Smooth muscle cell (in vitro differentiated cells): ENCODE measurements at regions not wholly inside any gene's neighbourhood (a gene's known extent, or its start where the extent isn't known, plus 50 kb on each side); places are given as distances from the start of the nearest gene placed in this dataset.

Experiments used
- DNase-seq: peaks from one replicate; lab custom pipeline; 2025; ENCODE audit not compliant: unreplicated experiment; lab: John Stamatoyannopoulos, UW
- H2AFZ ChIP-seq: fragments of 200-600 bp; sonication (generic); 2 replicates; pipeline ENCODE4 v1.6.0; 2016; ENCODE audit warnings: antibody characterized with exemption, low read depth, mild to moderate bottlenecking
- H3F3A ChIP-seq: fragments of 200-600 bp; sonication (generic); 2 replicates; pipeline ENCODE4 v1.6.0; 2017; ENCODE audit warnings: antibody characterized with exemption, low read depth
- H3K27ac ChIP-seq: fragments of 200-600 bp; sonication (generic); 2 replicates; pipeline ENCODE4 v1.5.1; 2016; ENCODE audit warnings: low read depth, mild to moderate bottlenecking
- H3K27me3 ChIP-seq: fragments of 200-600 bp; sonication (generic); 2 replicates; pipeline ENCODE4 v1.6.1; 2016; ENCODE audit warnings: low read depth, mild to moderate bottlenecking
- H3K36me3 ChIP-seq: fragments of 200-600 bp; sonication (generic); 2 replicates; pipeline ENCODE4 v1.5.1; 2016; ENCODE audit warnings: low read depth
- H3K4me1 ChIP-seq: fragments of 200-600 bp; sonication (generic); 2 replicates; pipeline ENCODE4 v1.5.1; 2016; ENCODE audit warnings: low read depth
- H3K4me2 ChIP-seq: fragments of 200-600 bp; sonication (generic); 2 replicates; pipeline ENCODE4 v1.6.0; 2016; ENCODE audit warnings: mild to moderate bottlenecking
- H3K4me3 ChIP-seq: fragments of 200-600 bp; sonication (generic); 2 replicates; pipeline ENCODE4 v1.5.1; 2016; ENCODE audit warnings: mild to moderate bottlenecking
- H3K79me2 ChIP-seq: fragments of 200-600 bp; sonication (generic); 2 replicates; pipeline ENCODE4 v1.6.0; 2016; ENCODE audit warnings: low read depth, mild to moderate bottlenecking
- H3K9ac ChIP-seq: fragments of 200-600 bp; sonication (generic); 2 replicates; pipeline ENCODE4 v1.6.0; 2016; ENCODE audit warnings: low read depth
- H3K9me3 ChIP-seq: fragments of 200-600 bp; sonication (generic); replicated peaks from 2 replicates; pipeline ENCODE4 v1.5.1; 2016; ENCODE audit warnings: low read depth
- H4K20me1 ChIP-seq: fragments of 200-600 bp; sonication (generic); 2 replicates; pipeline ENCODE4 v1.6.0; 2016; ENCODE audit warnings: low read depth
- CTCF ChIP-seq: fragments of 200-600 bp; sonication (generic); IDR thresholded peaks from 2 replicates; pipeline ENCODE4 v1.5.1; 2017; ENCODE audit warnings: borderline replicate concordance, mild to moderate bottlenecking, antibody characterized with exemption; ENCODE audit not compliant: insufficient read depth, poor library complexity, severe bottlenecking
- WGBS: methylation state at CpG from one replicate; pipeline ENCODE4 v1.1.7; 2016; ENCODE audit warnings: low lambda C conversion rate; 5-methylcytosine and 5-hydroxymethylcytosine counted together

- WGBS: 83% methylated on average over 4 of the region's 4 CpGs
- H2AFZ ChIP-seq: peak overlapping the region; percentile 72
- no peak overlapping the region for H3K4me3 ChIP-seq
- H3K27me3 ChIP-seq: no peaks in the 10 kb centered on the region
- H3K79me2 ChIP-seq: no peaks in the 10 kb centered on the region
- H3K4me1 ChIP-seq: no peaks in the 10 kb centered on the region
- no peak overlapping the region for H3K9ac ChIP-seq
- H3K27ac ChIP-seq: peak overlapping the region; percentile 77
- H4K20me1 ChIP-seq: no peaks in the 10 kb centered on the region
- H3K9me3 ChIP-seq: no peaks in the 10 kb centered on the region
- no peak for DNase-seq
- H3F3A ChIP-seq: peaks cover 10% of the 10 kb centered on the region
- peak overlapping the region; percentile 29 for H3K4me2 ChIP-seq
- no peak for TF ChIP-seq CTCF
- H3K36me3 ChIP-seq: no peaks in the 10 kb centered on the region
Observed at GRCh38 chr10:10044922-10045764, 972.5 kb upstream of the CELF2 start.

- no peaks in the 10 kb centered on the region for H3K36me3 ChIP-seq
- H2AFZ ChIP-seq: peak overlapping the region; percentile 38
- no peaks in the 10 kb centered on the region for H3K79me2 ChIP-seq
- peak overlapping the region; percentile 77 for H3K27ac ChIP-seq
- WGBS: 39% methylated on average over 2 of the region's 2 CpGs
- no peaks in the 10 kb centered on the region for H4K20me1 ChIP-seq
- H3F3A ChIP-seq: peaks cover 10% of the 10 kb centered on the region
- no peak overlapping the region for H3K4me3 ChIP-seq
- no peak for TF ChIP-seq CTCF
- no peaks in the 10 kb centered on the region for H3K27me3 ChIP-seq
- H3K4me2 ChIP-seq: peak overlapping the region; percentile 29
- no peaks in the 10 kb centered on the region for H3K4me1 ChIP-seq
- no peak for DNase-seq
- H3K9me3 ChIP-seq: no peaks in the 10 kb centered on the region
- H3K9ac ChIP-seq: peak overlapping the region; percentile 58
Observed at GRCh38 chr10:10045765-10046028, 972.0 kb upstream of the CELF2 start.

GRCh38 chr10:10047426-10047825, 970.2 kb upstream of the CELF2 start:
- Histone ChIP-seq H3K4me1 (no peaks in the 10 kb centered on the region), H3K4me2 (no peak overlapping the region), H4K20me1 (no peaks in the 10 kb centered on the region), H3F3A (peaks cover 10% of the 10 kb centered on the region), H3K27ac (no peak overlapping the region), H3K79me2 (no peaks in the 10 kb centered on the region), H3K27me3 (no peaks in the 10 kb centered on the region), H3K4me3 (no peak overlapping the region), H2AFZ (no peak overlapping the region), H3K9me3 (no peaks in the 10 kb centered on the region), H3K36me3 (no peaks in the 10 kb centered on the region), H3K9ac (no peak overlapping the region)
- no peak for TF ChIP-seq CTCF
- WGBS: 88% methylated on average over 7 of the region's 7 CpGs
- no peak for DNase-seq

GRCh38 chr10:10053051-10053450, 964.6 kb upstream of the CELF2 start:
- Histone ChIP-seq H3K27me3 (no peaks in the 10 kb centered on the region), H2AFZ (no peak overlapping the region), H3K36me3 (no peaks in the 10 kb centered on the region), H3K4me2 (no peak overlapping the region), H3K4me3 (no peak overlapping the region), H3K27ac (no peak overlapping the region), H3K9me3 (no peaks in the 10 kb centered on the region), H4K20me1 (no peaks in the 10 kb centered on the region), H3K4me1 (peaks cover 11% of the 10 kb centered on the region), H3K9ac (no peak overlapping the region), H3K79me2 (no peaks in the 10 kb centered on the region), H3F3A (peaks cover 4% of the 10 kb centered on the region)
- no peak for DNase-seq
- 90% methylated on average over 9 of the region's 9 CpGs for WGBS
- no peak for TF ChIP-seq CTCF
